PC-9 (cell line): ENCODE measurements at regions not wholly inside any gene's neighbourhood (a gene's known extent, or its start where the extent isn't known, plus 50 kb on each side); places are given as distances from the start of the nearest gene placed in this dataset.

Experiments
- BruUV-seq: library from RNA; stranded (reverse); fragments of 400-500 nt; replicated peaks from 2 replicates; lab custom pipeline; 2021; lab: Mats Ljungman, UMichigan
- CTCF ChIA-PET: fragments of 300-600 bp; sonication (Branson Sonifier 250); formaldehyde crosslinking; loops from one replicate; lab custom pipeline; 2022; ENCODE audit warnings: antibody characterized with exemption; lab: Charles Lee
- POLR2A ChIA-PET: fragments of 300-600 bp; sonication (Branson Sonifier 250); formaldehyde crosslinking; loops from one replicate; lab custom pipeline; 2022; ENCODE audit warnings: antibody characterized with exemption; ENCODE audit not compliant: unreplicated experiment; lab: Charles Lee
- DNase-seq, 2 experiments: peaks; one replicate each; pipeline versions ENCODE4 v3.0.0 to v3.0.0-alpha.2; 2015 to 2022; ENCODE audit warnings: mixed read lengths in 1 of 2
- H2AFZ ChIP-seq: fragments of 200-600 bp; sonication (generic); 2 replicates; pipeline ENCODE4 v1.8.1; 2017; ENCODE audit warnings: antibody characterized with exemption
- H3F3A ChIP-seq: fragments of 200-600 bp; sonication (generic); 2 replicates; pipeline ENCODE4 v1.8.1; 2017; ENCODE audit warnings: antibody characterized with exemption, mild to moderate bottlenecking, low read depth; ENCODE audit not compliant: insufficient read depth
- H3K27ac ChIP-seq: fragments of 200-600 bp; sonication (generic); 2 replicates; pipeline ENCODE4 v1.6.1; 2016; ENCODE audit warnings: mixed run types
- H3K27me3 ChIP-seq: fragments of 200-600 bp; sonication (generic); 2 replicates; pipeline ENCODE4 v1.6.1; 2016; ENCODE audit warnings: low read depth, mixed run types; ENCODE audit not compliant: insufficient read depth
- H3K36me3 ChIP-seq: fragments of 200-600 bp; sonication (generic); 2 replicates; pipeline ENCODE4 v1.6.1; 2016; ENCODE audit warnings: low read depth, mixed run types
- H3K4me1 ChIP-seq: fragments of 200-600 bp; sonication (generic); replicated peaks from 2 replicates; pipeline ENCODE4 v1.6.1; 2016; ENCODE audit warnings: mixed run types; ENCODE audit not compliant: insufficient read depth
- H3K4me2 ChIP-seq: fragments of 200-600 bp; sonication (generic); 2 replicates; pipeline ENCODE4 v1.6.1; 2017; ENCODE audit warnings: mixed run types
- H3K4me3 ChIP-seq: fragments of 200-600 bp; sonication (generic); 2 replicates; pipeline ENCODE4 v1.6.1; 2016; ENCODE audit warnings: mixed run types
- H3K79me2 ChIP-seq: fragments of 200-600 bp; sonication (generic); 2 replicates; pipeline ENCODE4 v1.6.1; 2017; ENCODE audit warnings: low read depth, mixed run types
- H3K9me2 ChIP-seq: fragments of 200-600 bp; sonication (generic); 2 replicates; pipeline ENCODE4 v1.8.1; 2017; ENCODE audit warnings: mild to moderate bottlenecking; ENCODE audit not compliant: insufficient read depth
- H3K9me3 ChIP-seq: fragments of 200-600 bp; sonication (generic); 2 replicates; pipeline ENCODE4 v1.8.1; 2016; ENCODE audit warnings: low read depth; ENCODE audit not compliant: insufficient read depth
- H4K20me1 ChIP-seq: fragments of 200-600 bp; sonication (generic); 2 replicates; pipeline ENCODE4 v1.8.1; 2017; ENCODE audit not compliant: insufficient read depth
- EZH2 ChIP-seq: fragments of 200-600 bp; sonication (generic); IDR thresholded peaks from 2 replicates; pipeline ENCODE4 v1.8.0; 2017; ENCODE audit warnings: antibody characterized with exemption, low read depth
- intact Hi-C: fragments of 100-400 bp; cut with micrococcal nuclease; formaldehyde crosslinking; loops from one replicate; pipeline ENCODE4 v1.10.0; 2022; ENCODE audit not compliant: unreplicated experiment
- TF ChIP-seq, protein P1 (sequence below): fragments of 200-600 bp; sonication (generic); conservative IDR thresholded peaks from 2 replicates; pipeline ENCODE4 v1.6.1; 2017; ENCODE audit warnings: mixed run types, antibody characterized with exemption, mild to moderate bottlenecking, moderate library complexity

DNA sequence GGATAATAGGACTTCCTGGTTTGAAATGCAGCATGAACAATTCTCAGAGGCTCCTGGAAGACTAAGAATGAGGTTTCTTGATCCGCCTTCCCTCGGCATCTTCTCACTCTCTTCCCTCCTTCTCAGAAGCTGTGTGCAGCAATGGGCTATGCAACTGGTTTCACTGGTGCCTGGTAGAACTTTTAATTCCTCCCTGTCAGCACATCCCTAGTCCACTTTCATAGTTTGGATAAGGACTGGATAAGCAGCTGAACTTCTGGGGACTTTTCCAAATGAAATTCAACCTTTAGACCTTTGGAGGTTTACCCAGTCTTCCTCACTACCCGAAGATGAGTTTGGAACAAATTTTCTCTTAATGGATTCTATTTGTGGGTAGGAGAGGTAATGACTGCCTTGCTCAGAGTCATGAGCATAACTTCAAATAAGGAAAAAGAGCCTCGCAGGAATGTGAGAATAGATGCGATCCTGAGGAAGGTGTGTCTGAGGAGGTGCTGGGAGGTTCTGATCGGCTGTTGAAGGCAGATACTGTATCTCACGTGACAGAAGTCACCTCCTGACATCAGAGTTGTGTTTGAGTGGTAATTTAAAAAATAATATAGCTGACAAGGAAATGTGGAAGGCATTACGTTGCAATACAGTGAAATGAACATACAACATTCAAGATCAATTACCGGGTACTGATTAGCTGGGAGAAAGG, 56.0 kb upstream of the HAND2 start:
- H3K4me2 ChIP-seq: no peak overlapping the region
- no peaks in the 10 kb centered on the region for H3K9me3 ChIP-seq
- no peaks in the 10 kb centered on the region for H3K79me2 ChIP-seq
- ChIA-PET CTCF (no interaction called here), POLR2A (no interaction called here)
- H3K4me3 ChIP-seq: no peak overlapping the region
- no peaks in the 10 kb centered on the region for H3F3A ChIP-seq
- H3K27me3 ChIP-seq: peaks cover 5% of the 10 kb centered on the region; the same call in 1 of the 2 replicates
- intact Hi-C loops: no loop called here
- TF ChIP-seq EZH2: no peak
- TF ChIP-seq, protein P1, sequence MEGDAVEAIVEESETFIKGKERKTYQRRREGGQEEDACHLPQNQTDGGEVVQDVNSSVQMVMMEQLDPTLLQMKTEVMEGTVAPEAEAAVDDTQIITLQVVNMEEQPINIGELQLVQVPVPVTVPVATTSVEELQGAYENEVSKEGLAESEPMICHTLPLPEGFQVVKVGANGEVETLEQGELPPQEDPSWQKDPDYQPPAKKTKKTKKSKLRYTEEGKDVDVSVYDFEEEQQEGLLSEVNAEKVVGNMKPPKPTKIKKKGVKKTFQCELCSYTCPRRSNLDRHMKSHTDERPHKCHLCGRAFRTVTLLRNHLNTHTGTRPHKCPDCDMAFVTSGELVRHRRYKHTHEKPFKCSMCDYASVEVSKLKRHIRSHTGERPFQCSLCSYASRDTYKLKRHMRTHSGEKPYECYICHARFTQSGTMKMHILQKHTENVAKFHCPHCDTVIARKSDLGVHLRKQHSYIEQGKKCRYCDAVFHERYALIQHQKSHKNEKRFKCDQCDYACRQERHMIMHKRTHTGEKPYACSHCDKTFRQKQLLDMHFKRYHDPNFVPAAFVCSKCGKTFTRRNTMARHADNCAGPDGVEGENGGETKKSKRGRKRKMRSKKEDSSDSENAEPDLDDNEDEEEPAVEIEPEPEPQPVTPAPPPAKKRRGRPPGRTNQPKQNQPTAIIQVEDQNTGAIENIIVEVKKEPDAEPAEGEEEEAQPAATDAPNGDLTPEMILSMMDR: no peak
- no peak for DNase-seq
- no peak overlapping the region for H3K27ac ChIP-seq
- no TSS peak for BruUV-seq
- H3K4me1 ChIP-seq: no peaks in the 10 kb centered on the region
- no peaks in the 10 kb centered on the region for H3K9me2 ChIP-seq
- H4K20me1 ChIP-seq: no peaks in the 10 kb centered on the region
- H3K36me3 ChIP-seq: no peaks in the 10 kb centered on the region
- H2AFZ ChIP-seq: no peak overlapping the region

DNA sequence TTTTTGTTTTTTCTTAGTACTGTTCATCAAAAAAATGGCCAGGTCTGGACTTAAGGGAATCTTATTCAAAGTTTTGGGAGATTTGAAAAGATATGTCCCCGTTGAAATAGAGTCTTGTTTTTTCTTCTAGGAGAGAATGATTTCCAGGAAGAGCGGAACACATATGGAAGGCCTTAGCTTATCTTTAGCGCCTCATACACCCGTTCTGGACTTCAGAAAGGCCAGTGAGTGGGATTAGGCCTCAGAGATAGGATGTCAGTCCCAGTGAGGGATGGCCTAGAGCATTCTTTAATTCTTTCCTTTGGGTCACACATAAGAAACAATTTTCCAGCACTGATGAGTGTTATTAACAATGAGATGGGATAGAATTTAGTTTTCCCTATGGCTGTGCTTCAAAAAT, 54.5 kb upstream of the HAND2 start:
- peaks cover 5% of the 10 kb centered on the region; the same call in 1 of the 2 replicates for H3K27me3 ChIP-seq
- no TSS peak for BruUV-seq
- TF ChIP-seq, protein P1: no peak
- no peak for TF ChIP-seq EZH2
- no peaks in the 10 kb centered on the region for H3K36me3 ChIP-seq
- H3F3A ChIP-seq: no peaks in the 10 kb centered on the region
- no peaks in the 10 kb centered on the region for H3K9me3 ChIP-seq
- DNase-seq: no peak
- H3K4me1 ChIP-seq: no peaks in the 10 kb centered on the region
- no peaks in the 10 kb centered on the region for H3K9me2 ChIP-seq
- intact Hi-C loops: no loop called here
- no peaks in the 10 kb centered on the region for H4K20me1 ChIP-seq
- H3K4me3 ChIP-seq: no peak overlapping the region
- no peak overlapping the region for H2AFZ ChIP-seq
- H3K79me2 ChIP-seq: no peaks in the 10 kb centered on the region
- H3K27ac ChIP-seq: no peak overlapping the region
- ChIA-PET CTCF (no interaction called here), POLR2A (no interaction called here)
- no peak overlapping the region for H3K4me2 ChIP-seq
